ENCODE measurements at regions not wholly inside any gene's neighbourhood (a gene's known extent, or its start where the extent isn't known, plus 50 kb on each side); places are given as distances from the start of the nearest gene placed in this dataset.
"Not testable (repeated sequence)": the region's sequence is repeated elsewhere in the genome, so short reads cannot be mapped to it uniquely, and the experiment has no call there.

- DNase-seq (ENCODE audit: low spot score) = no peak
These were observed 118.2 kb downstream of the ZNF22 start for GRCh38 chr10:45118929-45119328.

GRCh38 chr10:45122180-45122860 is 121.6 kb downstream of the ZNF22 start:
- not testable (repeated sequence) for DNase-seq (ENCODE audit: low spot score)

GRCh38 chr10:45135443-45136198 is 134.9 kb downstream of the ZNF22 start:
- DNase-seq (ENCODE audit: low spot score) = no peak

GRCh38 chr10:45136256-45136655 is 135.5 kb downstream of the ZNF22 start:
- no peak for DNase-seq (ENCODE audit: low spot score)

GRCh38 chr10:45144326-45145070 is 143.8 kb downstream of the ZNF22 start:
- no peak for DNase-seq (ENCODE audit: low spot score)

- not testable (repeated sequence) for DNase-seq (ENCODE audit: low spot score)
These were observed 144.4 kb downstream of the ZNF22 start for GRCh38 chr10:45145143-45145542.

- no peak for DNase-seq (ENCODE audit: low spot score)
These were observed 146.3 kb downstream of the ZNF22 start for GRCh38 chr10:45147000-45147399.

- DNase-seq (ENCODE audit: low spot score) = no peak
These were observed 150.3 kb downstream of the ZNF22 start for GRCh38 chr10:45150997-45151396.

- no peak for DNase-seq (ENCODE audit: low spot score)
These were observed 150.9 kb downstream of the ZNF22 start for GRCh38 chr10:45151467-45152214.

- DNase-seq (ENCODE audit: low spot score) = no peak
These were observed 152.0 kb downstream of the ZNF22 start for GRCh38 chr10:45152726-45153125.

GRCh38 chr10:45154502-45154901 is 153.8 kb downstream of the ZNF22 start:
- DNase-seq (ENCODE audit: low spot score) = no peak

GRCh38 chr10:45155784-45156183 is 155.1 kb downstream of the ZNF22 start:
- DNase-seq (ENCODE audit: low spot score) = no peak

GRCh38 chr10:45160271-45160670 is 155.1 kb downstream of the OR13A1 start:
- no peak for DNase-seq (ENCODE audit: low spot score)

GRCh38 chr10:45163315-45163975 is 152.0 kb downstream of the OR13A1 start:
- DNase-seq (ENCODE audit: low spot score) = no peak

- DNase-seq (ENCODE audit: low spot score) = not testable (repeated sequence)
These were observed 139.8 kb downstream of the OR13A1 start for GRCh38 chr10:45175520-45176118.

GRCh38 chr10:45179691-45180090 is 135.7 kb downstream of the OR13A1 start:
- no peak for DNase-seq (ENCODE audit: low spot score)

GRCh38 chr10:45180507-45180906 is 134.9 kb downstream of the OR13A1 start:
- DNase-seq (ENCODE audit: low spot score) = no peak

- no peak for DNase-seq (ENCODE audit: low spot score)
These were observed 134.2 kb downstream of the OR13A1 start for GRCh38 chr10:45180946-45181875.

- DNase-seq (ENCODE audit: low spot score) = no peak
These were observed 132.2 kb downstream of the OR13A1 start for GRCh38 chr10:45183174-45183573.

Data from CD4-positive, alpha-beta T cell treated with Interleukin-15 for 4 hours (primary cell).